GM12874 (cell line): ENCODE measurements at regions not wholly inside any gene's neighbourhood (a gene's known extent, or its start where the extent isn't known, plus 50 kb on each side); places are given as distances from the start of the nearest gene placed in this dataset.
A peak's percentile ranks its signal among the peaks of the same experiment; 100 is the strongest.

ENCODE experiments used
- CTCF ChIP-seq: IDR thresholded peaks from 2 replicates; pipeline ENCODE4 v1.5.1; 2011; ENCODE audit warnings: low read depth, mild to moderate bottlenecking, control low read depth, low read length, moderate library complexity; ENCODE audit not compliant: insufficient read depth

DNA sequence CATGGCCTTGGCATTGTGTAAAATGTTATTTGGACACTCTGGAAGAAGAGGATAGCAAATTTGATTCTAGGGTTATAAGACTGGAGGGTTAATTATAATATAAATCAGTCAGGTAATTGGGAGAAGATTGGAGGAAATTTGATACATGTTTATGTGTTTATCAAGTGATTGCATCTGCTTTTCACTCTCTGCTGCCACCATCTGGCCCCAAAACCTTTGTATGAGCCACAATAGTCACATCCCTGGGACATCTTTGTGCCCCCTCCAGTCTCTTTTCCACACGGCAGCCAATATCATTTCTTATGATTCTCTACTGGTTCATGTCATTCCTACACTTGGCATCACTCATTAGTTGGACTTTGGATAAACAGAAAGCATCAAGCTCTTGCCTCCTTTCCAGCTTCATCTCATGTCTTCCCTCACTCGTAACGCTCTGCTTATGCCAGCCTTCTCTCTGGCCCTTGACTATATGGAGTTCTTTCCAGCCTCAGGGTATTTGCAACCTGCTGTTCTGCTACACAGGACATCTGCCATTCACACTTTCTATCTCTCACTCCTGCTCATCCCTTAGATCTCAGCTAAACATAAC, 602.3 kb upstream of the SUCLG2 start:
- TF ChIP-seq CTCF = peak; percentile 23; the same call in 1 of the 2 replicates

- TF ChIP-seq CTCF = no peak
Measured at GRCh38 chr3:68249265-68249664, 594.9 kb upstream of the SUCLG2 start.

- no peak for TF ChIP-seq CTCF
Measured at GRCh38 chr3:68242606-68243005, 588.2 kb upstream of the SUCLG2 start.

DNA sequence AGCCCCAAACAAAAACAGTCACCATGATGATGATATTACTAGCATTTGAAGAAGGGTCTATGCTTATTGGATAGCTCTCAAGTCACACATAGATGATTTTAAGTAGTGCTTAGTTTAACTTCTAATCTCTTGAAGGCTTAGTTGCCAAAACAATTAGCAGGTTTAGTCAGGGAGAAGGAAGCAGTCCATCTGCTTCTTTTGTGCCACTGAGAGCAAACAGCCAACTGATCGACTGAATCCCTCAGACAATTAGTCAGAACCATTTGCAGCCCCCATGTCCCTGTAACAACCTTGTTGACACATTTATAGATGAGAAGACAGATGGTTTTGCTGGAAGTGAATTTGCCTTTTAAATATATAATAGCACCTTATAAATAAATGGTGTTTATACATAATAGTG, 585.1 kb upstream of the SUCLG2 start:
- no peak for TF ChIP-seq CTCF

DNA sequence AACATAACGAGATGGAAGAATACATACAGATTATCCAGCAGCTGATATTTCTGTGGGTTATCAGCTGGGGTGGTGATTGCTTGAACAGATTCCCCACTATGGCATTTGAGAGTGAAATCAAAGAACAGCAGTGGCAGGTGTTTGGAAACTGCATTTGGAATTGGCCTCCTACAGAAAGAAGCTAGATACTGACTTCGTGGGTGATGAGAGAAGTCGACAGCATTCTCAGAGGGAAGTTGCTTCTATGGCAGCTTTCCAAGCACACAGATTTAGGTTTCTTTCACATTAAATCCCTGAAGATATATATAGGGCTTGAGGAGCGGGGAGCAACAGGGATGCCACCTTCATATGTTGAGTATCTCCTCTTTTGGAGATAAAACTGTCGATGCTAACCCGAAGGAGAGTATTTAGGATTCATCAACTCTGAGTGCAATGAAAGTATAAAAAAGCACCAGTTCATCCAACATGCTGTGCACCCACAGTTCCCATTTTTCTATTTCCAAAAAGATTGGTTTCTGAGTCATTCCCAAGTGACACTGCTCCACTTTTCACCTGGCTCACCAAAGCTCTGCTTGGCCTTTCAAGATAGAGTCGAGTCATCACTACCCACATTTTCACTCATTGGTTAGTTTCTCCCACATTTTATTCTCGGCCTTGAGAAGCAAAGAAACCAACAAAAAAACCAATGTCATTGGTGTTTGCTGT, 579.8 kb upstream of the SUCLG2 start:
- no peak for TF ChIP-seq CTCF

GRCh38 chr3:68228856-68229255, 574.4 kb upstream of the SUCLG2 start:
- no peak for TF ChIP-seq CTCF

- no peak for TF ChIP-seq CTCF
Measured at GRCh38 chr3:68220832-68221231, 566.4 kb upstream of the SUCLG2 start.

- no peak for TF ChIP-seq CTCF
Measured at GRCh38 chr3:68211637-68212036, 557.2 kb upstream of the SUCLG2 start.
